H1 (cell line): ENCODE measurements at regions not wholly inside any gene's neighbourhood (a gene's known extent, or its start where the extent isn't known, plus 50 kb on each side); places are given as distances from the start of the nearest gene placed in this dataset.
A peak's percentile ranks its signal among the peaks of the same experiment; 100 is the strongest.

Source experiments
- ASH2L ChIP-seq: fragments of 200-600, 300-600 bp; sonication (generic); IDR thresholded peaks from one replicate; pipeline ENCODE4 v1.7.1; 2017; ENCODE audit warnings: low read length
- BACH1 ChIP-seq: IDR thresholded peaks from 2 replicates; pipeline ENCODE4 v1.6.1; 2012; ENCODE audit warnings: low read length, improper control_type of control experiment
- EZH2 ChIP-seq: fragments of 200-600 bp; sonication (generic); IDR thresholded peaks from 2 replicates; pipeline ENCODE4 v1.7.1; 2012; ENCODE audit warnings: low read depth, mild to moderate bottlenecking, moderate library complexity, low read length, inconsistent platforms; ENCODE audit not compliant: severe bottlenecking
- HDAC2 ChIP-seq, 2 experiments: fragments of 300-600 bp in 1 of 2; sonication (generic) in 1 of 2; IDR thresholded peaks; 2 replicates each; pipeline ENCODE4 v1.6.1; 2011 to 2012; ENCODE audit warnings: low read depth in 2 of 2, low read length in 2 of 2, mild to moderate bottlenecking in 2 of 2, moderate library complexity in 2 of 2, borderline replicate concordance in 1 of 2, inconsistent platforms in 1 of 2
- HDAC6 ChIP-seq: IDR thresholded peaks from one replicate; pipeline ENCODE4 v1.7.1; 2012; ENCODE audit warnings: low read depth, mild to moderate bottlenecking, inconsistent platforms, low read length, moderate library complexity
- NANOG ChIP-seq: IDR thresholded peaks from 2 replicates; pipeline ENCODE4 v1.6.1; 2011; ENCODE audit warnings: low read length, low read depth, mild to moderate bottlenecking, inconsistent platforms; ENCODE audit not compliant: insufficient read depth, poor library complexity, severe bottlenecking
- POLR2A ChIP-seq, 2 experiments: IDR thresholded peaks; 1 replicate in 1 of 2; 2 replicates in 1 of 2; pipeline ENCODE4 v1.6.1; 2011; ENCODE audit warnings: low read depth in 2 of 2, low read length in 2 of 2, mild to moderate bottlenecking in 2 of 2; ENCODE audit errors: control extremely low read depth in 1 of 2
- POU5F1 ChIP-seq: IDR thresholded peaks from 2 replicates; pipeline ENCODE4 v1.6.1; 2011; ENCODE audit warnings: low read depth, mild to moderate bottlenecking, low read length, moderate library complexity
- RAD21 ChIP-seq, 2 experiments: IDR thresholded peaks in 1 of 2; conservative IDR thresholded peaks in 1 of 2; 2 replicates each; pipeline ENCODE4 v1.6.1; 2011; ENCODE audit warnings: low read depth in 2 of 2, low read length in 2 of 2, improper control_type of control experiment in 1 of 2, inconsistent platforms in 1 of 2, mild to moderate bottlenecking in 1 of 2, moderate library complexity in 1 of 2
- RBBP5 ChIP-seq: IDR thresholded peaks from 2 replicates; pipeline ENCODE4 v1.7.1; 2012; ENCODE audit warnings: low read depth, mild to moderate bottlenecking, inconsistent platforms, low read length, moderate library complexity, borderline replicate concordance
- SAP30 ChIP-seq: fragments of 300-600 bp; sonication (generic); IDR thresholded peaks from 2 replicates; pipeline ENCODE4 v1.7.1; 2012; ENCODE audit warnings: low read length, moderate library complexity, mild to moderate bottlenecking, inconsistent platforms; ENCODE audit not compliant: insufficient read depth, insufficient replicate concordance
- SIN3A ChIP-seq, 2 experiments: IDR thresholded peaks in 1 of 2; conservative IDR thresholded peaks in 1 of 2; 2 replicates each; pipeline ENCODE4 v1.6.1; 2011 to 2012; ENCODE audit warnings: low read length in 2 of 2, improper control_type of control experiment in 1 of 2, low read depth in 1 of 2, mild to moderate bottlenecking in 1 of 2
- SIX5 ChIP-seq: IDR thresholded peaks from 2 replicates; pipeline ENCODE4 v1.6.1; 2011; ENCODE audit warnings: mild to moderate bottlenecking, low read depth, low read length
- SP4 ChIP-seq: IDR thresholded peaks from 2 replicates; pipeline ENCODE4 v1.6.1; 2012; ENCODE audit warnings: low read length, inconsistent platforms
- SUZ12 ChIP-seq: fragments of 200-600 bp; sonication (generic); IDR thresholded peaks from 2 replicates; pipeline ENCODE4 v1.6.1; 2012; ENCODE audit warnings: mild to moderate bottlenecking, inconsistent platforms, low read length, moderate library complexity, mixed read lengths
- TCF12 ChIP-seq: IDR thresholded peaks from 2 replicates; pipeline ENCODE4 v1.6.1; 2011; ENCODE audit warnings: low read depth, mild to moderate bottlenecking, low read length
- TEAD4 ChIP-seq: IDR thresholded peaks from 2 replicates; pipeline ENCODE4 v1.6.1; 2012; ENCODE audit warnings: low read depth, low read length, inconsistent platforms, mixed read lengths
- ZNF274 ChIP-seq: IDR thresholded peaks from 2 replicates; pipeline ENCODE4 v1.7.0; 2012; ENCODE audit warnings: low read length, borderline replicate concordance; ENCODE audit errors: extremely low read depth
- TF ChIP-seq, protein P1 (sequence below), 3 experiments: IDR thresholded peaks; 1 replicate in 2 of 3; 2 replicates in 1 of 3; pipeline versions ENCODE4 v1.5.1 to v1.6.1; 2011; ENCODE audit warnings: low read length in 3 of 3, mild to moderate bottlenecking in 3 of 3, inconsistent platforms in 2 of 3, low read depth in 1 of 3, moderate library complexity in 1 of 3; ENCODE audit not compliant: insufficient read depth in 1 of 3; ENCODE audit errors: control extremely low read depth in 1 of 3

- no peak for TF ChIP-seq SAP30
- TF ChIP-seq ASH2L = no peak
- no peak for TF ChIP-seq RBBP5
- no peak for TF ChIP-seq POU5F1
- TF ChIP-seq BACH1 = no peak
- TF ChIP-seq ZNF274 = no peak
- no peak for TF ChIP-seq EZH2
- TF ChIP-seq HDAC6 = no peak
- TF ChIP-seq TCF12 = no peak
- no peak for TF ChIP-seq SIX5
- no peak for TF ChIP-seq SP4
- TF ChIP-seq SIN3A (conservative IDR thresholded peaks at IDR 0.05 in 1 of 2, IDR thresholded peaks at IDR 0.05 in 1 of 2; ENCODE audit: low read depth in 1 of 2, low read length in 2 of 2) = no peak
- TF ChIP-seq TEAD4 = 0 out of 2 replicates have a peak, but pooled peaks have one; percentile 20
- no peak for TF ChIP-seq NANOG
- TF ChIP-seq RAD21 (IDR thresholded peaks at IDR 0.05 in 1 of 2, conservative IDR thresholded peaks at IDR 0.05 in 1 of 2; ENCODE audit: low read depth in 2 of 2, low read length in 2 of 2) = peak; percentile 45 to 60; a peak in 3 of 4 replicates
- TF ChIP-seq, protein P1, sequence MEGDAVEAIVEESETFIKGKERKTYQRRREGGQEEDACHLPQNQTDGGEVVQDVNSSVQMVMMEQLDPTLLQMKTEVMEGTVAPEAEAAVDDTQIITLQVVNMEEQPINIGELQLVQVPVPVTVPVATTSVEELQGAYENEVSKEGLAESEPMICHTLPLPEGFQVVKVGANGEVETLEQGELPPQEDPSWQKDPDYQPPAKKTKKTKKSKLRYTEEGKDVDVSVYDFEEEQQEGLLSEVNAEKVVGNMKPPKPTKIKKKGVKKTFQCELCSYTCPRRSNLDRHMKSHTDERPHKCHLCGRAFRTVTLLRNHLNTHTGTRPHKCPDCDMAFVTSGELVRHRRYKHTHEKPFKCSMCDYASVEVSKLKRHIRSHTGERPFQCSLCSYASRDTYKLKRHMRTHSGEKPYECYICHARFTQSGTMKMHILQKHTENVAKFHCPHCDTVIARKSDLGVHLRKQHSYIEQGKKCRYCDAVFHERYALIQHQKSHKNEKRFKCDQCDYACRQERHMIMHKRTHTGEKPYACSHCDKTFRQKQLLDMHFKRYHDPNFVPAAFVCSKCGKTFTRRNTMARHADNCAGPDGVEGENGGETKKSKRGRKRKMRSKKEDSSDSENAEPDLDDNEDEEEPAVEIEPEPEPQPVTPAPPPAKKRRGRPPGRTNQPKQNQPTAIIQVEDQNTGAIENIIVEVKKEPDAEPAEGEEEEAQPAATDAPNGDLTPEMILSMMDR (IDR thresholded peaks at IDR 0.05; ENCODE audit: control extremely low read depth in 1 of 3, insufficient read depth in 1 of 3, low read depth in 1 of 3, low read length in 3 of 3) = peak; percentile 43 to 73 (median 61)
- TF ChIP-seq POLR2A (IDR thresholded peaks at IDR 0.05; ENCODE audit: control extremely low read depth in 1 of 2, low read depth in 2 of 2, low read length in 2 of 2) = no peak
- TF ChIP-seq HDAC2 (IDR thresholded peaks at IDR 0.05; ENCODE audit: borderline replicate concordance in 1 of 2, low read depth in 2 of 2, low read length in 2 of 2) = no peak
- no peak for TF ChIP-seq SUZ12
These were observed 66.2 kb downstream of the FAM241B start (continued) for GRCh38 chr10:69696073-69696731.
